GM19025 (cell line): ENCODE measurements at regions not wholly inside any gene's neighbourhood (a gene's known extent, or its start where the extent isn't known, plus 50 kb on each side); places are given as distances from the start of the nearest gene placed in this dataset.

Source experiments
- ATAC-seq: cut with Tn5 transposase; IDR thresholded peaks from one replicate; pipeline ENCODE4 v1.9.1; 2021; ENCODE audit warnings: mild to moderate bottlenecking, low read depth, moderate library complexity; ENCODE audit not compliant: unreplicated experiment

DNA sequence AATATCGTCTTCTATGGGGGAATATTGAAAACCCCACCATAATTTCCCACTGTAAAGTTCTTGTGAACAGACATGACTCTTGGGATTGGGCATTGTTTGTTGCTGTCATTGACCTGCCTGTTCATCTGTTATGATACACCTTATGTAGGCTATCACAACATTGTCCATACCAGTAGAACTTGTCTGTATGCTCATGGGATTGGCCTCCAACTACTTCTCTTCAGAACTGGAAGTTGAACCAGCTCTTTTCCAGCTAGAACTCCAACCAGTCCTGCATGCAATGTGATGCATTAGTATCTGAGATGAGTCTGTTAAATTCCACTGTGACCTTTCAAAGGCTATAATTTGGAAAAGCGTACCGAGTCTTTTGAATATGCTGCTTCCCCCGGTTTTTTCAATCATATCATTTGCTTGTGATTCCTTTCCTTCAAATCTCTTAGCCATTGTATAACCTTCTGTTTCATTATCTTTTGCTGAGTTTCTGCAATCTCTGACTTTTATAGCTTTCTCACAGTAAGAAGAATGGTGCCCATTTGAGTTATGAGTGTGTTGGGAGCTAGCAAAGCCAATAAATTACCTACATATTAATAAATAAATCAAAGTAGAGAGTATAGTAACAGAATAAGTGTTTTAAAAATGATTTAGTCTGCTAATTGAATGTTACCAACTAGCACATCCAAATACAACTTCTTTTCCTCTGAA lies 101.9 kb downstream of the PLK2 start:
- ATAC-seq: no peak

DNA sequence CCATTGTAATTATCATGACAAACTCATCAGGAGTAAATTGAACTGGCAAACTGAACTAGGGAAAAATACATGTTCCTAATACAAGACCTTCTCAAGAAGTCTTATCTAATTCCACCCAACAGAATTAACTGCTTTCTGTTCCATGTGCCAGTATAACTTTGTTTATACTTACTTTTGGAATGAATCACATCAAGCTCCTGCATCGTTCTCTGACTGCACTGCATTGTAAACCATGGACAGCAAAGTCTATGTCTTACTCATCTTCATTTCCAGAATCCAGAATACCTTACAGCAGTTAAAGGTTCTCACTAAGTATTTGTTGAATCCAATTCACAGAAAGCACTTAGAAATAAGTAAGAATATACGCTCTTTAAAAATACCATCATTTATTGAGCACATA lies 102.8 kb downstream of the PLK2 start:
- ATAC-seq: no peak

- no peak for ATAC-seq
Measured at GRCh38 chr5:58356662-58357061, 103.2 kb downstream of the PLK2 start.

DNA sequence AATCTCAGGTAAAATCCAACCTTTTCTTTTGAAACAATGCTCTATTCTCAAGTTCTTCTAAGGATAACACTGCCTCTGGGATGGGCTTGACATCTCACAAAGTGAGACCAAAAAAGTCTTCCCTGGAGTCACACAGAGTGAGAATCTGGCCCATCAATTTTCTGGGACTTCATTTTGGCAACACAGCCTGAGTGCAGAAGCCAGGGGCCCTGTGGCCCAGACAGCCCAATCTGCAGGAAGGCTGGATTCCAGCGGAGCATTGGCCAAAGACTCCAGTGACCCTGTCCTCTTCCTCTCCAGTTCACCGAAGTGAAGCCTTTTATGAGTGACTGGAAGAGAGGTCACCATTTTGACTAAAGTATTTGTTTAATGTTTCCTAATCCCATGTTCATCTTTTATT lies 105.1 kb downstream of the PLK2 start:
- ATAC-seq: no peak

DNA sequence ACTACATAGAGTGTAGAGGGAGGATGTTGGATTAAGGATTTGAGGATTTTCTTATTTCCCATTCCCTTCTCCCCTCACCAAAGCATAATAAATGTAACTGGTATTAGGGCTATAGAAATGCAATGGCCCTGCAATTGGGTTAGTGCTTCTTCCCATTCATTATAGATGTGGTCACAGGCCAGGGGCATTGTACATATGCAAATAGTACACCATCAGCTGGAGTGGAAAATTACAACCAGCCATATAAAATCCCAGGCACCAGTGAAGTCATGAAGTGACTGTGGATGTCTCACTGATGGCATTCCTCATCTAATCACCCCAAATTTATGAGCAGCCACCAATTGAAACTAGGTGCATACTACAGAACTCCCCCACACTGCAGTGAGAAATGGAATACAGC lies 105.9 kb downstream of the PLK2 start:
- no peak for ATAC-seq

DNA sequence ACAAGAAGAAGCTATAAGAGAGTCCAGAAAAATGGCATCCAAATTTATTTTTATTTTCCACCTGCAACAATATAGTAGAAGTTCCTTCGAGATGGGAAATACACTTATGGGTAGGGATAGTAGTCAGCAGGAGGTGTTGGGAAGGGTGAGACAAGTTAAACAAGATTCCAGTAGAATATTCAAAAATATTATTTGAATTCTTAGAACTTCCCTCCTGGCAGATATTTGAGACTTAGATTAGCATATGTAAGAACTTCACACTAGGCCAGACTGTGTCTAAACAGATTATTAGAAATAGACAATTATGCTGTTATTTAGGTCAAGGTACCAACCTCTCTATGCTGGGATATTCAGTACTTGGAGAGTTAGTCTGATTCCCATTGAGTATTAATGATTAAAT lies 108.7 kb downstream of the PLK2 start:
- ATAC-seq: no peak

- no peak for ATAC-seq
Measured at GRCh38 chr5:58348996-58349728, 110.7 kb downstream of the PLK2 start.

- ATAC-seq: no peak
Measured at GRCh38 chr5:58346041-58346440, 113.8 kb downstream of the PLK2 start.

GRCh38 chr5:58341476-58341875 lies 118.4 kb downstream of the PLK2 start:
- no peak for ATAC-seq

DNA sequence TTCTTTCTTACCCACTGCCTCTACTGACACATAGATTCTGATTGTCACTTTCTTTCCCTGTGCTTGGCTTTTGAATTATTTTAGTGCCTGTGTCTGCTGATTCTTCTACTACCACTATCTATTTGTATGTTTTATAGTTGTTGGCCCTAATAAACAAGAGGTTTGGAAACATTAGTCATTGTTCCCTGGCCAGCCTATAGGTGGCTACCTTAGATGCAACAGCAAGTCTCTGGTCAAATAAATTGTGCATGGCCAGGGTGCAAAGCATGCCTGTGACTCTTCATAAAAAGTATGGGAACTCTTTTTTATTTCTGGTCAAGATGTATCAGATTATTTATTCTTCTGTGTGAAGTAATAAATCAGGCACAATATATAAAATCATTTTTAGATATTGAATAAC lies 124.4 kb downstream of the PLK2 start:
- ATAC-seq: no peak

DNA sequence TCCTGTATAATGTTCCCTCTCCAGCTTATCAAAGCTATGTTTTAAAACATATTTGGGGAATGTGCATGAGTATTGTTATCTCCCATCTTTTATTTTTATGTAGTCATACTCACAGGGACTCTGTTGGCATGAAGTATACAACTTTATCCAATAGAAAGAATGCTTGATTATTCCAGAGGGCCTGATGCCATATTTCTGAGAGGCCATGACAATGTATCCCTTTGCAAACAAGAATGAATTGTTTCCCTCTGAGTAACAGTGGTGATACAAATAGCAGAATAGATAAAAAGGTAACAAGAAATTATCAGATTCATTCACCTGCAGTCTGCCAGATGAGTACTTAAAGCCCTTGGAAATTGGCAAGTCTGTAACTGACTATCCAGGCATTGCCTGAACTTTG lies 125.9 kb downstream of the PLK2 start:
- no peak for ATAC-seq

DNA sequence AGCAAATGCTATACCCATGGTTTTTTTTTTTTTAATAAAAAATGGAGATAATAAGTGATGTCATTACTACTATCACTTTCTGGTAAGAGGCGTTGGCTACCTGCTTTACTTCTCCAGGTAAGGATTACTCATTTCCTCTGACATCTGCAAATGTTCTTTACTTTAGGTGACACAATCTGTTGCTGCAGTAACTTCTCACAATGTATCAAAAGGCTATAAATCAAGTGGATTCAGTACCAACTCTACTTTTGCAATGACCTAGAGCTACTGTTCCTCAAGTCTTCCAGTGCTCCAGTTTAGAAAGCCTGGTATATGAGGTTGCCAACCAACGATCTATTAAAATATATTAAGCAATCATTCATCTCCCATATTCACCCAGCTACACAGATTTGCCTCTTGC lies 129.1 kb downstream of the PLK2 start:
- no peak for ATAC-seq

- ATAC-seq: no peak
Measured at GRCh38 chr5:58327289-58327688, 132.6 kb downstream of the PLK2 start.

- no peak for ATAC-seq
Measured at GRCh38 chr5:58326022-58326421, 133.9 kb downstream of the PLK2 start.

- no peak for ATAC-seq
Measured at GRCh38 chr5:58322453-58322852, 137.4 kb downstream of the PLK2 start.

- ATAC-seq: no peak
Measured at GRCh38 chr5:58318468-58318867, 141.4 kb downstream of the PLK2 start.

- ATAC-seq: no peak
Measured at GRCh38 chr5:58317808-58318207, 142.1 kb downstream of the PLK2 start.

DNA sequence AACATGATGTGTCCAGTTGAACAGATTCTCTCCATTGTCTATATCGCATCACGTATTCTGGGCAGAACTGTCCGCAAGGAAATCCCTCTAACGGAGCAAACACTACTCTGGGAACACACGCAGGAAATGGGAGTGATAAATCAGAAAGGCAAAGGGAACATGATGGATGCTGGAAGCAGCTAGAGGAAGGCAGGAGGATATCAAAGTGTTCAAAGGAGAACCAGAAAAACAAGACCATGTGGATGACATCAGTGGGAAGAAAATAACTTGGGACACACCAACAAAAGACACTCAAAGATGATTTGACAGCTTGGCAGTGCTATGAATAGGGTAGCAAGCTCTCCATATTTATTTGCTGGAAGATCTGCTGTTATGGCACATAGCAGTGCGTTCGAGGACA lies 142.9 kb downstream of the PLK2 start:
- no peak for ATAC-seq

GRCh38 chr5:58315794-58316193 lies 144.1 kb downstream of the PLK2 start:
- ATAC-seq: no peak

- ATAC-seq: no peak
Measured at GRCh38 chr5:58314356-58315210, 145.3 kb downstream of the PLK2 start.

GRCh38 chr5:58312299-58312698 lies 147.6 kb downstream of the PLK2 start:
- no peak for ATAC-seq
